GM23338 (cell line): ENCODE measurements at regions not wholly inside any gene's neighbourhood (a gene's known extent, or its start where the extent isn't known, plus 50 kb on each side); places are given as distances from the start of the nearest gene placed in this dataset.

Source experiments
- EZH2 ChIP-seq: fragments of 200-600 bp; sonication (generic); IDR thresholded peaks from one replicate; pipeline ENCODE4 v1.8.0; 2017; ENCODE audit warnings: antibody characterized with exemption, mild to moderate bottlenecking, low read depth; ENCODE audit not compliant: unreplicated experiment
- POLR2AphosphoS5 ChIP-seq: IDR thresholded peaks from 2 replicates; pipeline ENCODE4 v1.6.1; 2016; ENCODE audit warnings: antibody characterized with exemption, low read depth
- TF ChIP-seq, protein P1 (sequence below), 2 experiments: fragments of 200-600 bp in 1 of 2; sonication (generic) in 1 of 2; conservative IDR thresholded peaks; 2 replicates each; pipeline versions ENCODE4 v1.5.1 to v1.6.1; 2016 to 2017; ENCODE audit warnings: antibody characterized with exemption in 2 of 2, low read depth in 2 of 2, mild to moderate bottlenecking in 2 of 2, moderate library complexity in 1 of 2

DNA sequence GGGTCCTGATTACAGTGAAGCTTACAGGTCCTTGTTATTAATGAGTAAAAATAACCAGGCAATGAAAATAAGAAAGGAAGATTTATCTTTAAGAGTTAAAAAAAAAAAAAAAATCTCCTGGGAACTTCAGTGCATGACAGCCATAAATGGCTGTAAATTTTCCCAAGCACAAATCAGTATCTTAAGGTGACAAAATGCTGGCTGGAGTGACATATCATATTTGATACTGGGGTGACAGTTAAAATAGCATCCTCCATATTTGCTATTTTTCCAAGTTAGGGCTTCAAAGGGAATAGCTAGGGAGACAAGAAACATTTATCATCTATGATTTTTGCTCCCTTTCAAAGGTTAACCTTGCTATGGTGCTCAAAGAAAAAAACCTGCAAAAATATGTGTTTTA is 226.6 kb downstream of the PRDM2 start:
- TF ChIP-seq, protein P1, sequence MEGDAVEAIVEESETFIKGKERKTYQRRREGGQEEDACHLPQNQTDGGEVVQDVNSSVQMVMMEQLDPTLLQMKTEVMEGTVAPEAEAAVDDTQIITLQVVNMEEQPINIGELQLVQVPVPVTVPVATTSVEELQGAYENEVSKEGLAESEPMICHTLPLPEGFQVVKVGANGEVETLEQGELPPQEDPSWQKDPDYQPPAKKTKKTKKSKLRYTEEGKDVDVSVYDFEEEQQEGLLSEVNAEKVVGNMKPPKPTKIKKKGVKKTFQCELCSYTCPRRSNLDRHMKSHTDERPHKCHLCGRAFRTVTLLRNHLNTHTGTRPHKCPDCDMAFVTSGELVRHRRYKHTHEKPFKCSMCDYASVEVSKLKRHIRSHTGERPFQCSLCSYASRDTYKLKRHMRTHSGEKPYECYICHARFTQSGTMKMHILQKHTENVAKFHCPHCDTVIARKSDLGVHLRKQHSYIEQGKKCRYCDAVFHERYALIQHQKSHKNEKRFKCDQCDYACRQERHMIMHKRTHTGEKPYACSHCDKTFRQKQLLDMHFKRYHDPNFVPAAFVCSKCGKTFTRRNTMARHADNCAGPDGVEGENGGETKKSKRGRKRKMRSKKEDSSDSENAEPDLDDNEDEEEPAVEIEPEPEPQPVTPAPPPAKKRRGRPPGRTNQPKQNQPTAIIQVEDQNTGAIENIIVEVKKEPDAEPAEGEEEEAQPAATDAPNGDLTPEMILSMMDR (conservative IDR thresholded peaks at IDR 0.05; ENCODE audit: low read depth in 2 of 2), result no peak
- TF ChIP-seq EZH2 (no peak), POLR2AphosphoS5 (no peak)
